Endothelial cell (in vitro differentiated cells): ENCODE measurements at regions not wholly inside any gene's neighbourhood (a gene's known extent, or its start where the extent isn't known, plus 50 kb on each side); places are given as distances from the start of the nearest gene placed in this dataset.
"Not testable (repeated sequence)": the region's sequence is repeated elsewhere in the genome, so short reads cannot be mapped to it uniquely, and the experiment has no call there.

Experiments
- DNase-seq: peaks from one replicate; pipeline ENCODE4 v3.0.0; 2021; ENCODE audit warnings: low spot score
- H3K27ac Mint-ChIP-seq: one replicate; pipeline ENCODE4 v1.8.0; 2021; ENCODE audit warnings: mixed read lengths, inconsistent platforms; ENCODE audit not compliant: unreplicated experiment
- H3K27me3 Mint-ChIP-seq: one replicate; pipeline ENCODE4 v1.8.0; 2021; ENCODE audit warnings: mild to moderate bottlenecking, moderate library complexity, mixed read lengths, inconsistent platforms; ENCODE audit not compliant: unreplicated experiment
- H3K36me3 Mint-ChIP-seq: one replicate; pipeline ENCODE4 v1.8.0; 2021; ENCODE audit warnings: mild to moderate bottlenecking, low read depth, mixed read lengths, inconsistent platforms; ENCODE audit not compliant: unreplicated experiment
- H3K4me1 Mint-ChIP-seq: one replicate; pipeline ENCODE4 v1.8.0; 2021; ENCODE audit warnings: mild to moderate bottlenecking, mixed read lengths, inconsistent platforms; ENCODE audit not compliant: unreplicated experiment
- H3K4me3 Mint-ChIP-seq: one replicate; pipeline ENCODE4 v1.8.0; 2021; ENCODE audit warnings: mild to moderate bottlenecking, mixed read lengths, inconsistent platforms; ENCODE audit not compliant: unreplicated experiment
- H3K9me3 Mint-ChIP-seq: one replicate; pipeline ENCODE4 v1.8.0; 2021; ENCODE audit warnings: mixed read lengths, inconsistent platforms; ENCODE audit not compliant: unreplicated experiment
- CTCF ChIP-seq: fragments of 200-600 bp; sonication (generic); IDR thresholded peaks from one replicate; pipeline ENCODE4 v1.5.0; 2021; ENCODE audit warnings: antibody characterized with exemption; ENCODE audit not compliant: unreplicated experiment

- Mint-ChIP-seq H3K9me3 (no peaks in the 10 kb centered on the region), H3K27ac (no peak overlapping the region), H3K27me3 (no peaks in the 10 kb centered on the region), H3K4me3 (no peak overlapping the region), H3K36me3 (no peaks in the 10 kb centered on the region), H3K4me1 (no peaks in the 10 kb centered on the region)
- DNase-seq, result no peak
- TF ChIP-seq CTCF, result no peak
Observed at GRCh38 chr12:9343731-9344130, 135.5 kb upstream of the PZP start.

GRCh38 chr12:9342614-9343353, 134.6 kb upstream of the PZP start:
- DNase-seq, result no peak
- no peaks in the 10 kb centered on the region for H3K36me3 Mint-ChIP-seq
- no peak overlapping the region for H3K4me3 Mint-ChIP-seq
- H3K4me1 Mint-ChIP-seq, result no peaks in the 10 kb centered on the region
- H3K9me3 Mint-ChIP-seq, result no peaks in the 10 kb centered on the region
- H3K27me3 Mint-ChIP-seq, result no peaks in the 10 kb centered on the region
- no peak overlapping the region for H3K27ac Mint-ChIP-seq
- TF ChIP-seq CTCF, result no peak

GRCh38 chr12:9341260-9341585, 133.0 kb upstream of the PZP start:
- H3K27me3 Mint-ChIP-seq, result no peaks in the 10 kb centered on the region
- H3K36me3 Mint-ChIP-seq, result peaks cover 3% of the 10 kb centered on the region
- no peak for TF ChIP-seq CTCF
- peaks cover 3% of the 10 kb centered on the region for H3K9me3 Mint-ChIP-seq
- no peak for DNase-seq
- no peak overlapping the region for H3K4me3 Mint-ChIP-seq
- H3K4me1 Mint-ChIP-seq, result no peaks in the 10 kb centered on the region
- H3K27ac Mint-ChIP-seq, result no peak overlapping the region

- TF ChIP-seq CTCF, result no peak
- Mint-ChIP-seq H3K4me1 (no peaks in the 10 kb centered on the region), H3K36me3 (peaks cover 4% of the 10 kb centered on the region), H3K27ac (no peak overlapping the region), H3K27me3 (no peaks in the 10 kb centered on the region), H3K4me3 (no peak overlapping the region), H3K9me3 (peaks cover 4% of the 10 kb centered on the region)
- DNase-seq, result no peak
Observed at GRCh38 chr12:9340422-9341259, 132.4 kb upstream of the PZP start.

- Mint-ChIP-seq H3K36me3 (peaks cover 4% of the 10 kb centered on the region), H3K4me3 (no peak overlapping the region), H3K4me1 (no peaks in the 10 kb centered on the region), H3K9me3 (peaks cover 4% of the 10 kb centered on the region), H3K27ac (no peak overlapping the region), H3K27me3 (peaks cover 2% of the 10 kb centered on the region)
- DNase-seq, result no peak
- no peak for TF ChIP-seq CTCF
Observed at GRCh38 chr12:9337656-9338055, 129.5 kb upstream of the PZP start.

GRCh38 chr12:9336375-9337011, 128.3 kb upstream of the PZP start:
- H3K4me1 Mint-ChIP-seq, H3K9me3 Mint-ChIP-seq, H3K27me3 Mint-ChIP-seq, DNase-seq, H3K36me3 Mint-ChIP-seq, H3K27ac Mint-ChIP-seq: not testable (repeated sequence)
- peak overlapping the region; percentile 23 for H3K4me3 Mint-ChIP-seq
